Mucosa of gallbladder (tissue), 1 donor: ENCODE measurements at regions not wholly inside any gene's neighbourhood (a gene's known extent, or its start where the extent isn't known, plus 50 kb on each side); places are given as distances from the start of the nearest gene placed in this dataset.
"Not testable (repeated sequence)": the region's sequence is repeated elsewhere in the genome, so short reads cannot be mapped to it uniquely, and the experiment has no call there.

ENCODE experiments used
- DNase-seq: peaks from one replicate; pipeline ENCODE4 v3.0.0-alpha.2; 2020; ENCODE audit warnings: low spot score
- donor health status: DM: no; HTN: no; CAD: no.

GRCh38 chr7:55705728-55706450, 133.6 kb upstream of the VOPP1 start:
- DNase-seq: not testable (repeated sequence)

DNA sequence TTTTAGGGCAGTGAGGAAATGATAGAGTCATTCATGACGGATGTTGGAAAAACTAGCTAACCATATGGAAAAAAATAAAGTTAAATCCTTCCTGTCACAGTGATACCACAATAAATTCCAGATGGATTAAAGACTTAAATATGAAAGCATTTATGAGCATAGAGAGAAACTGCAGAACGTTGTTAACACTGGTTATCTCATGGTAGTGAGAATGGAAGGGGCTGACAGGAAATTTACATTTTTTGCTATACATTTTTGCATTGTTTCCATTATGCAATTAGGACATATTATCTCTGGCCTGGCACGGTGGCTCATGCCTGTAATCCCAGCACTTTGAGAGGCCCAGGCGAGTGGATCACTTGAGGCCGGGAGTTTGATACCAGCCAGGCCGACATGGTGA, 130.5 kb upstream of the VOPP1 start:
- DNase-seq: not testable (repeated sequence)

DNA sequence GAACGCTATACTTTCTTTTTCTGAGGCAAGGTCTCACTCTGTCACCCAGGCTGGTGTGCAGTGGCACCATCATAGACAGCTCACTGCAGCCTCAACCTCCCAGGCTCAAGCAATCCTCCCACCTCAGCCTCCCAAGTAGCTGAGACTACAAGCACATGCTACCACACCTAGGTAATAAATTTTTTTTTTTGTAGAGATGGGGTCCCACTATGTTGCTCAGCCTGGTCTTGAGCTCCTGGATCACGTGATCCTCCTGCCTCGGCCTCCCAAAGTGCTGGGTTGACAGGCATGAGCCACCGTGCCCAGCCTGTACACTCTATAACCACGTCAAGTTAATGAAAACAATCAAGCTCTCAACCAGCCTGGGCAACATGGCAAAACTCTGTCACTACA, 127.1 kb upstream of the VOPP1 start:
- not testable (repeated sequence) for DNase-seq

GRCh38 chr7:55698607-55699449, 126.5 kb upstream of the VOPP1 start:
- DNase-seq: not testable (repeated sequence)

- DNase-seq: not testable (repeated sequence)
These were observed 123.8 kb upstream of the VOPP1 start for GRCh38 chr7:55695893-55696701.

DNA sequence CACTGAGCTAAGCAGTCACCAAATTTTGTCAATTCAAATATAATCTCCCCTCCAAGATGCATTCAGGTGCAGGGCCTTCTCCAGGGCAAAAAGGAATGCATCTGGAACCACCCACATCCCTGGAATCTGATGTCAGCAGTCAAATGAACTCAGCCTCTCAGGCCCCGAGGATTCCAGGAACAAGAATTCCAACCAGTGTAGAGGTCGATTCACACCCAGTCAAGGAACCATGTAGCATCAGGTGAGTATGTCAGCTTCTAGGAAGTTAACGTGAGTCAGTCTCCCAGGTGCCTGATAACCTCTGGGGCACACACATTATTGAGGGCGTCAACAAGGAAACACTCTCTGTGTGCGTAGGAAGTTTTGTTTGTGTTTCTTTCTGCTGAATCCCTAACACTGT, 122.2 kb upstream of the VOPP1 start:
- DNase-seq: peak; percentile 82

GRCh38 chr7:55688684-55689681, 116.7 kb upstream of the VOPP1 start:
- peak; percentile 64 for DNase-seq

GRCh38 chr7:55688261-55688660, 116.0 kb upstream of the VOPP1 start:
- DNase-seq: not testable (repeated sequence)

GRCh38 chr7:55687252-55687651, 115.0 kb upstream of the VOPP1 start:
- DNase-seq: not testable (repeated sequence)

DNA sequence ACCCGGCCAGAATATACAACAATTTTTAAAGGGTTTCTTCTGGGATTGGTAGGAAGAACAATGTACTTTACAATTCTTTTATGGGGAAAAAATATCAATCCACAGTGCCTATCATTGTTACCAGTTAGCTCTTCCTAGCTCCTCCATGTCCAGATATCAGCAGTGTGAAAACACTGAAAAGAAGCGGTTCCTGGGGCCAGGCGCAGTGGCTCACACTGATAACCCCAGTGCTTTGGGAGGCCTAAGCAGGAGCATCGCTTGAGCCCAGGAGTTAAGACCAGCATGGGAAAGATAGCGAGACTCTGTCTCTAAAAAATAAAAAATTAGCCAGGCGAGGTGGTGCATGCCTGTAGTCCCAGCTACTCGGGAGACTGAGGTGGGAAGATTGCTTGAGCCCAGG, 114.5 kb upstream of the VOPP1 start:
- not testable (repeated sequence) for DNase-seq

- DNase-seq: not testable (repeated sequence)
These were observed 111.2 kb upstream of the VOPP1 start for GRCh38 chr7:55683501-55683900.

DNA sequence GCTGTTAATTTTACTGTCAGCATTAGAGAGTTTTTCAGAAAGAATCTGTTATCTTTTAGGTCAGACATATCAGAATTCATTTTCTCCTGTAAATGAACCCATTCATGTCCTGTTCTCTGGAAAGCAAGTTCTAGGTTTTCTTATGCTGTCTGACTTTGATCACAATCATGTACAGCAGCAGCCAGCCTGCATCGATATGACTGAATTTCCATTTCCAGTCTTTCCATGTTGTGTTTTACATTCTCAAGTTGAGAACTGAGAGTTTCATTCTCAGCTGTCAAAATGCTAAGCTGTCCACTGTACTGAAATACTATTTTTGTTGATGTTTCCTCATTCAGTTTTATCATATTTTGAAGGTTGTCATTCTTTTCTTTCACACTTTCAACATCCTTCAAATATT, 103.3 kb upstream of the VOPP1 start:
- not testable (repeated sequence) for DNase-seq

DNA sequence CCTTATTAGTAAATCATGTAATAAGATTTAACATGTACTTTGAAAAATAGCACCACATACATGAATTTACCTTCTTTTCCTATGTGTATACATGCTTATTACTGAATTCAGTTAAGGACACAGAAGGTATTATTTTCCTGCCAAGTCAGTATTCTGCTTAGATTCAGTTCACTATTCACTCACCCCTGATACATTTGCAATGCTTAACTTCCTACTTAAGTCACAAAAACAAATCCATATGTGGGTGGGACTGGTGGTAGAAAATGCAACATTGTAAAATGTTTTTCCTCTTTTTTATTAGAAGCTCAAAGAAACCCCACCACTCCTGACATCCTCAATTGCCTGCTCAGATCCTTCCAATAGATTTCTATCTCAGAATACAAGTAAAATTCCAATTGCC, 101.2 kb upstream of the VOPP1 start:
- DNase-seq: not testable (repeated sequence)

GRCh38 chr7:55672084-55672483, 99.8 kb upstream of the VOPP1 start:
- not testable (repeated sequence) for DNase-seq

- DNase-seq: no peak
These were observed 85.4 kb upstream of the VOPP1 start for GRCh38 chr7:55657654-55658053.

DNA sequence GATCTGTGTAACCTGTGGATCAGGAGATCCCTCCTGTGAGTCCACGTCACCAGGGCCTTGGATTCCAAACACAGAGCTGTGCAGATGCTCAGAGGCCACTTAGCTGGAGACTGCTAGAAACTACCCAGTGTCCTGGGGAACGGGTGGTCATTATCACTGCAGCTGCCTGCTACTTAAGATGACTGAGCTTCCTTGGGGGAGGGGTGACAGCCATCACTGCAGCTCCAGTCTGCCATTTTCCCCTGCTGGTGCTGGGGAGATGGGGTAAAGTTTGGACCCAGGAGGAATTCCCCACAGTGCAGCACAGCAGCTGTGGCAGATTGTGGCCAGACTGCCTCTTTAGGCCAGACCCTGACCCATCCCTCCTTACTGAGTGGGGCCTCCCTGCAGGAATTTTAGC, 78.8 kb upstream of the VOPP1 start:
- DNase-seq: no peak

- no peak for DNase-seq
These were observed 76.9 kb upstream of the VOPP1 start for GRCh38 chr7:55649238-55649637.

- no peak for DNase-seq
These were observed 72.3 kb upstream of the VOPP1 start for GRCh38 chr7:55644567-55644966.

- no peak for DNase-seq
These were observed 70.0 kb upstream of the VOPP1 start for GRCh38 chr7:55642266-55642665.

DNA sequence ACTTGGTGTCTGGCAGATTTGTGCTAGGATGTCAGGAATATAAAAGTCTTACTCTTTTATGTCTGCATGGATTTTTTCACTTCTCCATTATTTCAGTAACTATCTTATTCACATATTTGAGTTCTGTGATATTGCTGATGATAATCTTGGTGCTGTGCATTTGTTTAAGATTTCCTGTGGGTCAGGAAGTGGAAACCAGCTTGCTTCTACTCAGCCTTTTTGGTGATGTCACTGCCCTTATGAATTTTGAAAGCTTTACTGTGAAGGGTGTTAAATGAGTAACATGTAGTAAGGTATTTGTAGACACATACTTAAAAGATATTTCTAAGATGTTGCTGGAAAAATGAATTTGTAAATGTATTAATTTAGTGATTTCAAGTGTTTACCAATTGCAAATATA, 69.5 kb upstream of the VOPP1 start:
- no peak for DNase-seq

DNA sequence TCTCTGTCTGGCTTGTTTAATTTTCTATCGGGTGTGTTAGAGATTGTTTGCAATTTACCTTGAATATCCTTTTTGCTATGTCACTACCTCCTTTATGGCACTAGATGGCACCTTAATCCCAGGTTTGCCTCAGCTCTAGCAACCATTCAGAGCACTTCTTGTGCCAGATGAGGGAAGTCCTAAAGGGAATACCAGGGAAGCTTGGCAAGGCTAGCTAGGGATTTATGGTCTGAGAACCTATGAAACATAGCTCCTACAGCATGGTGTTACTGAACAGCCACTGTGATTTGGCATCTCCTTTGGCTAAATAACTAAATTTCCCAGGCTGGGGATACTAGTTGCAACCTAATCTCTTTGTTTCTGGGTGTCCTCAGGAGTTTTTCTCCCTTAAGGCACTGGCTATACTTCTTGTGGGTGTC, 69.0 kb upstream of the VOPP1 start:
- peak; percentile 48 for DNase-seq
